ENCODE measurements at regions not wholly inside any gene's neighbourhood (a gene's known extent, or its start where the extent isn't known, plus 50 kb on each side); places are given as distances from the start of the nearest gene placed in this dataset.

DNA sequence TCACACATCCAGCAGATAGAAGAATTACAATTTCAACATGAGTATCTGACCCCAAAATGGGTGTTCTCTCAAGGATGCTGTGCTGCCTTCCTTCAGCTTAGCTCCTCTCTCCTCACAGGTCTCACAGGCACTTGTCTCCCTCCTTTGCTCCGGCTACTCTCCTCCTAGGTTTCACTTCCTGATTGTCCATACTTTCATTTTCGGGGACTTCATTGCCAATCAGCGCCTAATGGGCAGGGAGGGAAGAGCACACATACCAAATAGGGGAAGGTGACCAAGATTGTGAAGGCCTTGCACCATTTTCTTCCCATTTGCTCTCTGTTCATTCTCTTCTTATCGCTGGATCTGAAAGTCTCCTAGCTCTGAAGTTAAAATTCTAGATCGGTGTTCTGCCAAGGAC is 125.4 kb upstream of the EOLA2 start:
- Histone ChIP-seq H3K27ac (no peak overlapping the region), H3K9me3 (replicated peaks in 1 of 3) (no peaks in the 10 kb centered on the region), H3K4me1 (replicated peaks in 1 of 2) (no peaks in the 10 kb centered on the region), H3K27me3 (no peaks in the 10 kb centered on the region), H3K36me3 (replicated peaks in 1 of 2) (no peaks in the 10 kb centered on the region), H3K4me3 (no peak overlapping the region)
- TF ChIP-seq, protein P1, sequence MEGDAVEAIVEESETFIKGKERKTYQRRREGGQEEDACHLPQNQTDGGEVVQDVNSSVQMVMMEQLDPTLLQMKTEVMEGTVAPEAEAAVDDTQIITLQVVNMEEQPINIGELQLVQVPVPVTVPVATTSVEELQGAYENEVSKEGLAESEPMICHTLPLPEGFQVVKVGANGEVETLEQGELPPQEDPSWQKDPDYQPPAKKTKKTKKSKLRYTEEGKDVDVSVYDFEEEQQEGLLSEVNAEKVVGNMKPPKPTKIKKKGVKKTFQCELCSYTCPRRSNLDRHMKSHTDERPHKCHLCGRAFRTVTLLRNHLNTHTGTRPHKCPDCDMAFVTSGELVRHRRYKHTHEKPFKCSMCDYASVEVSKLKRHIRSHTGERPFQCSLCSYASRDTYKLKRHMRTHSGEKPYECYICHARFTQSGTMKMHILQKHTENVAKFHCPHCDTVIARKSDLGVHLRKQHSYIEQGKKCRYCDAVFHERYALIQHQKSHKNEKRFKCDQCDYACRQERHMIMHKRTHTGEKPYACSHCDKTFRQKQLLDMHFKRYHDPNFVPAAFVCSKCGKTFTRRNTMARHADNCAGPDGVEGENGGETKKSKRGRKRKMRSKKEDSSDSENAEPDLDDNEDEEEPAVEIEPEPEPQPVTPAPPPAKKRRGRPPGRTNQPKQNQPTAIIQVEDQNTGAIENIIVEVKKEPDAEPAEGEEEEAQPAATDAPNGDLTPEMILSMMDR (IDR thresholded peaks at IDR 0.05), result no peak
- no peak for TF ChIP-seq POLR2A (IDR thresholded peaks at IDR 0.05)
- intact Hi-C loops (cut with DNase I), result no loop called here
- no peak for DNase-seq
- 65 to 79% (median 78%) methylated on average over 5 of the region's 5 CpGs for WGBS, 4 donors

DNA sequence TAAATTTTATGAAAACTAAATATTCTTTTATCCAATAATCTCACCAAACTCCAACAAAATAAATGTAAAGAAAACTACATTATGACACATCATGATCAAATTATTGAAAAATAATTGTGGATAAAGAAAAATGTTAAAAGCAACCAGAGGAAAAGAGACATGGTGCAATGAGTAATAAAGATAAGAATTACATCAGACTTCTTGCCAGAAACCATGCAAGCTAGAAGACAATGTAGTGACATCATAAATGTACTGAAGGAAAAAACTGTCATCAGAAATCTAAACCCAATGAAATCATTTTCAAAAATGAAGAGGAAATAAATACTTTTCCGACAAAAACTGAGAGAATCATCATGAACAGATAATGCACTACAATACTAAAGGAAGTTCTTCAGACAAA is 135.9 kb upstream of the EOLA2 start:
- WGBS, 4 donors, result 80 to 92% (median 90%) methylated on average over 1 of the region's 1 CpG
- no peak overlapping the region for H3K4me3 ChIP-seq
- no peaks in the 10 kb centered on the region for H3K4me1 ChIP-seq (replicated peaks in 1 of 2)
- H3K27me3 ChIP-seq, result no peaks in the 10 kb centered on the region
- no peak overlapping the region for H3K27ac ChIP-seq
- TF ChIP-seq, protein P1 (IDR thresholded peaks at IDR 0.05), result no peak
- TF ChIP-seq POLR2A (IDR thresholded peaks at IDR 0.05), result no peak
- H3K9me3 ChIP-seq (replicated peaks in 1 of 3), result no peaks in the 10 kb centered on the region
- H3K36me3 ChIP-seq (replicated peaks in 1 of 2), result no peaks in the 10 kb centered on the region
- no peak for DNase-seq
- intact Hi-C loops (cut with DNase I), result no loop called here

DNA sequence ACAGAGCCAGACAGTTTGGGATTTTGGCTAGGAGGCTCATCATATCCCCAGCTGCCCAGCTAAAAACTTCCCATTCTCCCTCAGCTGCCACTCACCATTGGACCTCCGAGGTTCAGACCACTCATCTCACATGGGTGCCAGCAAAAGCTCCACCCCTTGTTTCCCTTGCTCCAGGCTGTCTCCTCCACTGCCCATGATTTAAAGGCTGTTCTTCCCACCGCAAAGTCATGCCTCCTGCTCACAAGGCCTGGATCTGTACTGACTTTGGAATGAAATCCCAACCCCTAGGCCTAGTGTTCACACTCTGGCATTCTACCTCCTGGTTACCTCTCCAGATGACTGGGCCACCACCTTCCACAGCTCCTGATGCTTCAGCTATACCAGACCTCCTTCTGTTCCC is 142.2 kb upstream of the EOLA2 start:
- TF ChIP-seq, protein P1 (IDR thresholded peaks at IDR 0.05), result no peak
- no peak for TF ChIP-seq POLR2A (IDR thresholded peaks at IDR 0.05)
- no peak for DNase-seq
- Histone ChIP-seq H3K4me1 (replicated peaks in 1 of 2) (no peaks in the 10 kb centered on the region), H3K9me3 (replicated peaks in 1 of 3) (no peaks in the 10 kb centered on the region), H3K36me3 (replicated peaks in 1 of 2) (no peaks in the 10 kb centered on the region), H3K4me3 (no peak overlapping the region), H3K27me3 (no peaks in the 10 kb centered on the region), H3K27ac (no peak overlapping the region)
- 27 to 95% (median 76%) methylated on average over 1 to 2 of the region's 2 CpGs for WGBS, 4 donors
- intact Hi-C loops (cut with DNase I), result no loop called here

DNA sequence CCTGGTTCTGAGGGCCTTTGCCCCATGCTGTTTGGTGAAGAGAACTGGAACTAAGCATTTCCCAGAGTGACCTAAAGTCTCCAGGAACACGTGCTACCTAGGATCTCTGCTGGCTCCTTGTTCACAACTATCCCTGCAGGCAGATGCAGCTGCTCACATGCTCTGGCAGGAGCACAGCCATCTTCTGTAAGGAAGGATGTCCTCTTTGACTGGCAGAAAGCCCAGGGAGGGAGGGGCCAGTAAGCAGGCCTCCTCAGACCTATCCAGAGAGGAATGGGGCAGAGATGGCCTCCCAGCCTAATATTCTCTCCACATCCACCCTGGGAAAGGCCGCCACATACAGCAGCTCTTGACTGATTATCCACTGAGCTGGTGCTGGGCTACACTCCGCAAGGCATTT is 142.8 kb upstream of the EOLA2 start:
- Histone ChIP-seq H3K4me3 (no peak overlapping the region), H3K9me3 (replicated peaks in 1 of 3) (no peaks in the 10 kb centered on the region), H3K4me1 (replicated peaks in 1 of 2) (no peaks in the 10 kb centered on the region), H3K27me3 (no peaks in the 10 kb centered on the region), H3K27ac (no peak overlapping the region), H3K36me3 (replicated peaks in 1 of 2) (no peaks in the 10 kb centered on the region)
- TF ChIP-seq, protein P1 (IDR thresholded peaks at IDR 0.05), result no peak
- no peak for TF ChIP-seq POLR2A (IDR thresholded peaks at IDR 0.05)
- WGBS, 4 donors, result 58 to 100% (median 83%) methylated on average over 1 to 3 of the region's 3 CpGs
- intact Hi-C loops (cut with DNase I), result no loop called here
- DNase-seq, result no peak

Data from adrenal gland (tissue), 9 donors.